ENCODE measurements at regions not wholly inside any gene's neighbourhood (a gene's known extent, or its start where the extent isn't known, plus 50 kb on each side); places are given as distances from the start of the nearest gene placed in this dataset.

DNA sequence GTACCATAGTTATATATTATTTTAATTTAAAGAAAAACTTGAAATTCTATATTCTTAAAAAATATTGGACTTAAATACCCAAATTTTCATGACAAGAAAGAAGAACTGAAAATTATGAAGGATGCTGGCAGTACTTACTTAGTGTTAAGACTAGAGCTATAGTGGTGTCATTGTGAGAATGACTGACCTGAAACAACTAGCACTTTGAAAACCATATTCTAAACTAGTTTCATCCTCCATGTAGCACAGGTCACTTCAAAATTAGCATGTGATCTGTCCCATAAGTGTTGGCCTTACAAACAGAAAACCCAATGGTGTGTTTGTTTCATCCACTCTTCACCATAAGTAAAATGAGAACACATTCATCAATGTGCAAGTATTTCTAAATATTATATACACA, 208.6 kb downstream of the ZIC4 start:
- TF ChIP-seq, protein P1, sequence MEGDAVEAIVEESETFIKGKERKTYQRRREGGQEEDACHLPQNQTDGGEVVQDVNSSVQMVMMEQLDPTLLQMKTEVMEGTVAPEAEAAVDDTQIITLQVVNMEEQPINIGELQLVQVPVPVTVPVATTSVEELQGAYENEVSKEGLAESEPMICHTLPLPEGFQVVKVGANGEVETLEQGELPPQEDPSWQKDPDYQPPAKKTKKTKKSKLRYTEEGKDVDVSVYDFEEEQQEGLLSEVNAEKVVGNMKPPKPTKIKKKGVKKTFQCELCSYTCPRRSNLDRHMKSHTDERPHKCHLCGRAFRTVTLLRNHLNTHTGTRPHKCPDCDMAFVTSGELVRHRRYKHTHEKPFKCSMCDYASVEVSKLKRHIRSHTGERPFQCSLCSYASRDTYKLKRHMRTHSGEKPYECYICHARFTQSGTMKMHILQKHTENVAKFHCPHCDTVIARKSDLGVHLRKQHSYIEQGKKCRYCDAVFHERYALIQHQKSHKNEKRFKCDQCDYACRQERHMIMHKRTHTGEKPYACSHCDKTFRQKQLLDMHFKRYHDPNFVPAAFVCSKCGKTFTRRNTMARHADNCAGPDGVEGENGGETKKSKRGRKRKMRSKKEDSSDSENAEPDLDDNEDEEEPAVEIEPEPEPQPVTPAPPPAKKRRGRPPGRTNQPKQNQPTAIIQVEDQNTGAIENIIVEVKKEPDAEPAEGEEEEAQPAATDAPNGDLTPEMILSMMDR (IDR thresholded peaks at IDR 0.05), result no peak
- TF ChIP-seq POLR2A (IDR thresholded peaks at IDR 0.05), result no peak

Measured in Peyer's patch (tissue), 4 donors.